Naive B cell (primary cell): ENCODE measurements at regions not wholly inside any gene's neighbourhood (a gene's known extent, or its start where the extent isn't known, plus 50 kb on each side); places are given as distances from the start of the nearest gene placed in this dataset.

ENCODE experiments used
- ATAC-seq, 2 donors: fragments of 150-1000 bp; cut with Tn5 transposase; 2 replicates each; pipeline ENCODE4 v1.10.0; 2021; ENCODE audit warnings: low read depth in 2 of 2, mild to moderate bottlenecking in 2 of 2, moderate library complexity in 2 of 2
- DNase-seq: peaks from one replicate; pipeline ENCODE4 v3.0.0; 2022
- H3K27ac Mint-ChIP-seq, 6 donors: one replicate each; pipeline ENCODE4 v1.8.0; 2020 to 2022; ENCODE audit warnings: mild to moderate bottlenecking in 6 of 6, mixed read lengths in 6 of 6, moderate library complexity in 5 of 6, inconsistent platforms in 2 of 6
- H3K27me3 Mint-ChIP-seq, 3 donors: one replicate each; pipeline ENCODE4 v1.8.0; 2021 to 2022; ENCODE audit warnings: mixed read lengths in 3 of 3, mild to moderate bottlenecking in 1 of 3
- H3K36me3 Mint-ChIP-seq, 2 donors: one replicate each; pipeline ENCODE4 v1.8.0; 2020 to 2022; ENCODE audit warnings: mixed read lengths in 2 of 2, inconsistent platforms in 1 of 2, mild to moderate bottlenecking in 1 of 2
- H3K4me1 Mint-ChIP-seq, 3 donors: one replicate each; pipeline ENCODE4 v1.8.0; 2020 to 2022; ENCODE audit warnings: mixed read lengths in 3 of 3, inconsistent platforms in 1 of 3, mild to moderate bottlenecking in 1 of 3, moderate library complexity in 1 of 3
- H3K4me3 Mint-ChIP-seq, 8 donors: one replicate each; pipeline ENCODE4 v1.8.0; 2020 to 2022; ENCODE audit warnings: mild to moderate bottlenecking in 8 of 8, mixed read lengths in 8 of 8, moderate library complexity in 8 of 8, inconsistent platforms in 2 of 8
- H3K9me3 Mint-ChIP-seq, 7 donors: one replicate each; pipeline ENCODE4 v1.8.0; 2020 to 2022; ENCODE audit warnings: mixed read lengths in 7 of 7, mild to moderate bottlenecking in 5 of 7, inconsistent platforms in 2 of 7, moderate library complexity in 1 of 7

GRCh38 chr10:131686781-131687420 is 213.9 kb upstream of the PPP2R2D start:
- Mint-ChIP-seq H3K27me3 (peaks cover 0 to 30% (median 12%) of the 10 kb centered on the region in 3 donors), H3K4me1 (no peaks in the 10 kb centered on the region), H3K27ac (no peak overlapping the region), H3K4me3 (no peak overlapping the region), H3K36me3 (no peaks in the 10 kb centered on the region), H3K9me3 (peaks cover 0 to 6% (median 1%) of the 10 kb centered on the region in 7 donors)
- DNase-seq (no peak), ATAC-seq (no peak)

DNA sequence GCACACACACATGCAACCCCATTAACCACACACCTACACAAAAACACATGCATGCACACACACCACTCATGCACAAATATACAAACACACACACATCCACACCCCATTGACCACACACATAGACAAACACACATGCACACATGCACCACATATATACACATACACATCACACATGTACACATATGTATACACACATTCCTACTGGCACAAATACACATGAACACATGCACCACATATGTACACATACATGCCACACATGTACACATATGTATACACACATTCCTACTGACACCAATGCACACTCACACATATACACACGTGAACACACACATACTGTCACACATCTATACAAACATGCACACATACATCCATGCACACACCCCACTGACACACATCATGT is 212.5 kb upstream of the PPP2R2D start:
- no peak overlapping the region for H3K4me3 Mint-ChIP-seq
- no peak for ATAC-seq
- H3K27me3 Mint-ChIP-seq: peaks cover 2 to 38% (median 18%) of the 10 kb centered on the region in 3 donors

DNA sequence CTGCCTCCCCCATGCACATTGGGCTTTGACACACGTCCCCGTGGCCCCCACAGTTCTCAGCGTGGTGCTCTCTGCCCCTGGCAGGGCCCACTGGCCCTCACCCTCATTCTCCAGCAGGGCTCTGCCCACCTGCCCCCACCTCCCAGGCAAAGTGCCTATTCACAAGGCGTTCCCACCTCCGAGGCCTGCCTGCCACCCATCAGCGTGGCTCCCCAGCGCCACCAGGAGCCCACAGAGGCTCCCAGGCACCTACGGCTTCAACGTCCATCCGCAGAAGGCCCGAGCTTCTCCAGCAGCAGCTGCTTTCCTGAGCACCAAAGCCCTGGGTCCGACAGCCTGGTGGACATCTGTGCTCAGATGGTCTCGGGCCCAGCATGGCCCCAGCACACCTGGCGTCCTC is 211.8 kb upstream of the PPP2R2D start:
- Mint-ChIP-seq H3K36me3 (no peaks in the 10 kb centered on the region), H3K27ac (no peak overlapping the region), H3K9me3 (peaks cover 0 to 6% (median 1%) of the 10 kb centered on the region in 7 donors), H3K4me1 (peaks cover 0 to 3% (median 0%) of the 10 kb centered on the region in 3 donors), H3K27me3 (peaks cover 7 to 44% (median 18%) of the 10 kb centered on the region in 3 donors), H3K4me3 (peak overlapping the region in 1 of 8 donors; percentile 61)
- ATAC-seq: no peak
- DNase-seq: no peak

More for the DNA sequence above, 212.5 kb upstream of the PPP2R2D start:
- Mint-ChIP-seq H3K9me3 (peaks cover 0 to 6% (median 1%) of the 10 kb centered on the region in 7 donors), H3K4me1 (peaks cover 0 to 3% (median 0%) of the 10 kb centered on the region in 3 donors), H3K27ac (no peak overlapping the region), H3K36me3 (no peaks in the 10 kb centered on the region)
- no peak for DNase-seq

DNA sequence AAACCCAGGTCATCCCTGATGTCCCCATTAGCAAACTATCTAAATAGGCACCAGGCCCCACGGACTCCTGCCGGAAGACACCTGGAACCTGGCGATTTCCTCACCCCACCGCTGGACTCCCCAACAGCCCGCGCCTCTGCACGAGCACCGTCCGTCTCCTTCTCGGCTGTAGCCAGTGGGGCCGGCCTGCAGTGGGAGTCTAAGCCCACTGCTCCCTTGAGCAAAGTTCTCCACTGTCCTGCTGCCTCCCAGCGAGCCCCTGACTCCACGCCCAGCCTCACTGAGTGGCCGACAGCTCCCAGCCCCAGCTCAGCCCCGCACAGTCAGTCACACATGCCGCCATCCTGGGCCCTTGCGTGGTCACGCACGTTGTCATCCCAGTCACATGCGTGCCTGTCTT is 211.3 kb upstream of the PPP2R2D start:
- Mint-ChIP-seq H3K4me1 (peaks cover 0 to 3% (median 0%) of the 10 kb centered on the region in 3 donors), H3K36me3 (no peaks in the 10 kb centered on the region), H3K27me3 (peaks cover 7 to 48% (median 18%) of the 10 kb centered on the region in 3 donors), H3K27ac (no peak overlapping the region), H3K9me3 (peaks cover 0 to 6% (median 1%) of the 10 kb centered on the region in 7 donors), H3K4me3 (no peak overlapping the region)
- DNase-seq (no peak), ATAC-seq (no peak)

DNA sequence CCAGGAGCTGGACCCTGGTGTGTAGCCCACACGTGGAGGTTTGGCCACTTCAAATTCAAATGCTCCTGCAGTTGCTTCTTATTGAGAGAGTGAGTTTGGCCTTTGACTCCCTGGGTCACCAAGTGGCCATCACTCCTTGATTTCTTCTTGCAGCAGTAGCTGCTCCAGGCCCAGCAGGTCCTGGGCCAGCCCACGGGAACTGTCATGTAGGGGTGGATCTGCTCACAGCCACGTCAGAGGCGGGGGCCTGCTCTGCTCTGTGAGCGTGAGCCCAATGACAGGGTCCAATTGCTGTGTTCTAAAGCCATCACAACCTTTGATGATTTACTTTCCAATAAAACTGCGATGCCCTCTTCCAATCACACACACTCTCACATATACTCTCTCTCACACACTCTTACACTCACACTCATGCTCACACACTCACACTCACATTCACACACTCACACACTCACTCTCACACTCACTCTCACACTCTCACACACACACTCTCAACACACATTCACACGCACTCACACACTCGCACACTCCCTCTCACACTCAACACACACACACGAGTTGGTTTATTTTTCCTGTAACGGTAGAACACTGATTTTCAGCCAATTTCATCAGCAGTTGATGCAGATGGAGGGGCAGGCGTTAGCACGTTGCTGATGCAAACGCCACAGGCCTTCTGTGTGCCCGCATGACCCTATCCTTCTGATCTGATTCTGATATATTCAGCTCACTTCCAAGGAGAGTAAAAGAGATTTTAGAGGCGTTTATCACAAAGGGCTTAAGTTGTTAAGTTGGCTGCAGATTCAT is 210.7 kb upstream of the PPP2R2D start:
- ATAC-seq (no peak), DNase-seq (no peak)
- peaks cover 7 to 50% (median 18%) of the 10 kb centered on the region in 3 donors for H3K27me3 Mint-ChIP-seq
- peaks cover 0 to 6% (median 1%) of the 10 kb centered on the region in 7 donors for H3K9me3 Mint-ChIP-seq
- no peak overlapping the region for H3K27ac Mint-ChIP-seq
- peaks cover 0 to 3% (median 0%) of the 10 kb centered on the region in 3 donors for H3K4me1 Mint-ChIP-seq
- no peaks in the 10 kb centered on the region for H3K36me3 Mint-ChIP-seq
- H3K4me3 Mint-ChIP-seq: no peak overlapping the region

DNA sequence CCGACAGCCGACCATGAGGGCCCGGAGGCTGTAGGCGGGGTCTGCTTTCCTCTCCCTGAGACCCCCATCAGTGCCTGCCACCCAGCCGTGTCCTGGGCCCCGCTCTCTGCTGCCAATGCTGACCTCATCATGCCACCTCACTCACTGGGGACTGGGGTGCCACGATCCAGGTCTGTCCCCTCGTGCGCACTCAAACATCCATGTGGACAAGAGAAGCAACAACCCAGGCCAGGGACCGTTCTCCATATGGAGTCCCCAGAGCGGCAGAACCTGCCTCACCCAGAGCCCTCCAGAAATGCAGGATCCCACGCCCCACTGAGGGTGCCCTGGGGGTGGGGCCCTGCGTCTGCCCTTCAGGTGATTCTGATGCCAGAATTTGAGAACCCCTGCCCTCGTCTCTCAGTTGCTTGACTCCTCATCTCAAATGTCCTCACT is 210.0 kb upstream of the PPP2R2D start:
- no peak overlapping the region for H3K4me3 Mint-ChIP-seq
- peaks cover 0 to 6% (median 1%) of the 10 kb centered on the region in 7 donors for H3K9me3 Mint-ChIP-seq
- ATAC-seq (no peak), DNase-seq (no peak)
- H3K36me3 Mint-ChIP-seq: no peaks in the 10 kb centered on the region
- peaks cover 0 to 3% (median 0%) of the 10 kb centered on the region in 3 donors for H3K4me1 Mint-ChIP-seq
- no peak overlapping the region for H3K27ac Mint-ChIP-seq
- peaks cover 7 to 52% (median 18%) of the 10 kb centered on the region in 3 donors for H3K27me3 Mint-ChIP-seq

GRCh38 chr10:131691481-131692090 is 209.2 kb upstream of the PPP2R2D start:
- peaks cover 0 to 3% (median 0%) of the 10 kb centered on the region in 3 donors for H3K4me1 Mint-ChIP-seq
- DNase-seq (no peak), ATAC-seq (no peak)
- peaks cover 0 to 6% (median 1%) of the 10 kb centered on the region in 7 donors for H3K9me3 Mint-ChIP-seq
- peaks cover 7 to 52% (median 18%) of the 10 kb centered on the region in 3 donors for H3K27me3 Mint-ChIP-seq
- no peak overlapping the region for H3K4me3 Mint-ChIP-seq
- no peaks in the 10 kb centered on the region for H3K36me3 Mint-ChIP-seq
- no peak overlapping the region for H3K27ac Mint-ChIP-seq

GRCh38 chr10:131692176-131692575 is 208.6 kb upstream of the PPP2R2D start:
- Mint-ChIP-seq H3K4me3 (no peak overlapping the region), H3K9me3 (peaks cover 0 to 6% (median 1%) of the 10 kb centered on the region in 7 donors), H3K4me1 (peaks cover 0 to 3% (median 0%) of the 10 kb centered on the region in 3 donors), H3K36me3 (no peaks in the 10 kb centered on the region), H3K27me3 (peaks cover 7 to 52% (median 18%) of the 10 kb centered on the region in 3 donors), H3K27ac (no peak overlapping the region)
- no peak for DNase-seq
- no peak for ATAC-seq

- DNase-seq (no peak), ATAC-seq (no peak)
- Mint-ChIP-seq H3K4me1 (peaks cover 0 to 3% (median 0%) of the 10 kb centered on the region in 3 donors), H3K9me3 (peaks cover 0 to 6% (median 1%) of the 10 kb centered on the region in 7 donors), H3K36me3 (no peaks in the 10 kb centered on the region), H3K27ac (no peak overlapping the region), H3K4me3 (no peak overlapping the region), H3K27me3 (peaks cover 7 to 52% (median 18%) of the 10 kb centered on the region in 3 donors)
Observed at GRCh38 chr10:131692686-131693334, 208.0 kb upstream of the PPP2R2D start.

DNA sequence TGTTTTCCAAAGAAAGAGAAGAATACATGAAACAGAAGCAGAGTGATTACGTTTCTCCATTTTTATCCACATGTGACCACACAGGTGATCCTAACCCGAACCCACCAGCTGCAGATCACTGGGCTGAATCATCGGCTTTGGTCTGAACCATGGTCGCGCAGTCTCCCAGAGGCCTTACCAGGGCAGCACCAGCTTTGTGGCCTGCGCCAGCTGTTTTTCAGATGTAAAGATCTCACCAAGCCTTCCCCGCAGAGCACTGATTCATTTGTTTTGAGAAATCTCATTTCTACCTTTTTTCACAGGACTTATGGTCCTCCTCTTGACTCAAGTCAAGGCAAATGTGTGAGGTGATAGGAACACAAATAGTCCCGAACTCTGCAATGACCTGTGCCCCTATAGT is 207.0 kb upstream of the PPP2R2D start:
- Mint-ChIP-seq H3K36me3 (no peaks in the 10 kb centered on the region), H3K4me1 (peaks cover 0 to 3% (median 0%) of the 10 kb centered on the region in 3 donors), H3K27me3 (peaks cover 11 to 58% (median 18%) of the 10 kb centered on the region in 3 donors), H3K9me3 (peaks cover 0 to 6% (median 1%) of the 10 kb centered on the region in 7 donors), H3K27ac (no peak overlapping the region), H3K4me3 (peak overlapping the region in 1 of 8 donors; percentile 9)
- DNase-seq: no peak
- ATAC-seq: no peak

DNA sequence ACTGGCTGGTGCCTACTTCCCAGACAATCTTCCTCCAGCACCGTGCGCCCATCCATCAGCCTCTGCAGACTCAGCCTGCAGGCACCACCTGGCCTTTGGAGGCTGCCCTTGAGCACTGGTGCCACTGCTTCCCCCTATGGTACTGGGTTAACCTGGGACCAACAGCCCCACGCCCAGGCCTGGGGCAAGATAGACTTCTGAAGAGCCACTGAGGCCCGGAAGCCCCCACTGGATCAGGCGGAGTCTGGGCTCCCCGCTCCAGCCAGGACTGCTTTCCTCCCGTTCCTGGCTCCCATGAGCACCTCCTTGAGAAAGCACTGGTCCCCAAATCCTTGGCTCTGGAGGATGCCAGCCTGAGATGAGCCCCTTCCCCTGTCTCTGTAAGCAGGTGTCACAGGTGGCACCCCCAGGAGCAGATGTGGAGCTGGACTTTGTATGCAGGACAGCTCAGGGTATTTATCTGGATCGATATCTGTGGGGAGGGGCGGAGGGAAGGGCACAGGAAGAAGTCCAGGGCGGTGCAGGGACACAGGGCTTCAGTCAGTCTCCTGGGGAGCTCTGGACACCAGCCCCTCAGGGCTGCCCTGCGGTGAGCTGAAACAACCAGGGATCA is 206.5 kb upstream of the PPP2R2D start:
- Mint-ChIP-seq H3K9me3 (peaks cover 0 to 6% (median 1%) of the 10 kb centered on the region in 7 donors), H3K36me3 (no peaks in the 10 kb centered on the region), H3K27me3 (peaks cover 12 to 54% (median 18%) of the 10 kb centered on the region in 3 donors), H3K27ac (no peak overlapping the region), H3K4me3 (peak overlapping the region in 1 of 8 donors; percentile 9), H3K4me1 (peaks cover 0 to 3% (median 0%) of the 10 kb centered on the region in 3 donors)
- DNase-seq (no peak), ATAC-seq (no peak)

DNA sequence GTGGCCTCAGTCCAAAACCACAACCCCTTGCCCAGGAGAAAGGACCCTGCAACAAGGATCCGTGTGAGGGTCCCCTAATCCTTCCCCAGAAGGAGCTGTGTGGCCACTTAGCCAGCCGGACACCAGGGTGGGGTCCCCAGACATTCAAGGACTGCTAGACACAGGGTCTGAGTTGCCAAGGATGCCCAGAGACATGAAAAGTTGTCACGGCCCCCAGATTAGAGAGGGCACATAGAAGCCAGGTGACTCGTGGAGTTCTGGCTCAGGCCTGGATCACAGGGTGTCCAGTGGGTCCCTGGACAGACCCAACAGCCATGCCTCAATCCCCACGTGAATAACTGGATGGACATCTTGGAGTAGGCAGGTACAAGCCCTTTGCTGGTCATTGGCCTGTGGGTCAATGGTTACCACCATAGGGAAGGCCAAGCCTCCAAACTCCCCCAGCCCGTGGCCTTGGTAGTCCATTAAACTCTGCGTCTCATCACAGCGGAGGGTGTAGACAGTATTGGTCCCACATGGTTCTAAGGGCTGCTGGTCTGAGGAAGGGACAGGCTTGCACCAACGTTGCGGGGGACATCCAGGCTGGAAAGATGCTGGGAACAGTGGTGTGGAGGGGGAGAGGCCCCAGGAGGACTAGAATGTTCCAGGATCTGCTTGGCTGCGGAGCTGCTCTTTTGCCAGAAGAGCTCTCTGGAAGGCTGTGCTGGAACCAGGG is 205.9 kb upstream of the PPP2R2D start:
- no peak for DNase-seq
- Mint-ChIP-seq H3K4me3 (no peak overlapping the region), H3K4me1 (peaks cover 0 to 3% (median 0%) of the 10 kb centered on the region in 3 donors), H3K27ac (no peak overlapping the region), H3K27me3 (peaks cover 12 to 49% (median 16%) of the 10 kb centered on the region in 3 donors), H3K9me3 (peaks cover 0 to 6% (median 0%) of the 10 kb centered on the region in 7 donors), H3K36me3 (no peaks in the 10 kb centered on the region)
- no peak for ATAC-seq
